NCI-H2227 (cell line): ENCODE measurements at regions not wholly inside any gene's neighbourhood (a gene's known extent, or its start where the extent isn't known, plus 50 kb on each side); places are given as distances from the start of the nearest gene placed in this dataset.

ENCODE experiments used
- DNase-seq: peaks from one replicate; lab custom pipeline; 2025; ENCODE audit not compliant: unreplicated experiment; lab: John Stamatoyannopoulos, UW

DNA sequence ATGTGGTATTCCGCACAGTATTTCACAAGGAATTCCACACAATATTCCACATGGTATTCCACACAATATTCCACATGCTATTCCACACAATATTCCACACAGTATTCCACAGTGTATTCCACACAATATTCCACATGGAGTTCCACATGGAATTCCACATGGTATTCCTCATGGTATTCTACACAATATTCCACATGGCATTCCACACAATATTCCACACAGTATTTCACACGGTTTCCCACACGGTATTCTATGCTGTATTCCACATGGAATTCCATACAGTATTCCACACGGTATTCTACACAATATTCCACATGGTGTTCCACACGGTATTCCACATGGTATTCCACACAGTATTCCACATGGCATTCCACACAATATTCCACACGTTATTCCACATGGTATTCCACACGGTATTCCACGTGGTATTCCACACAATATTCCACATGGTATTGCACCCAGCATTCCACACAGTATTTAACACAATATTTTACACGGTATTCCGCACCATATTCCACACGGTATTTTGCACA lies 137.3 kb upstream of the CHST15 start:
- DNase-seq, result no peak

DNA sequence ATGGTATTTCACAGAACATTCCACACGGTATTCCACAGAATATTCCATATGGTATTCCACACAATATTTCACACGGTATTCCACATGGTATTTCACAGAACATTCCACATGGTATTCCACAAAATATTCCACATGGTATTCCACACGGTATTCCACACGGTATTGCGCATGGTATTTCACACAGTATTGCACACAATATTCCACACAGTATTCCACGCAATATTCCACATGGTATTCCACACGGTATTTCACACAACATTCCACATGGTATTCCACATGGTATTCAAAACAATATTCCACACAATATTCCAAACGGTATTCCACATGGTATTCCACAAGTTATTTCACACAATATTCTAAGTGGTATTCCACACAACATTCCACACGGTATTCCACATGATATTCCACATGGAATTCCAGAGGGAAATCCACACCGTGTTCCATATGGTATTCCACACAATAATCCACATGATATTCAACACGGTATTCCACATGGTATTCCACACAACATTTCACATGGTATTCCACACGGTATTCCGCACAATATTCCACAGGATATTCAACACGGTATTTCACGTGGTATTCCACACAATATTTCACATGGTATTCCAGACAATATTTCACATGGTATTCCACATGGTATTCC lies 136.7 kb upstream of the CHST15 start:
- no peak for DNase-seq

DNA sequence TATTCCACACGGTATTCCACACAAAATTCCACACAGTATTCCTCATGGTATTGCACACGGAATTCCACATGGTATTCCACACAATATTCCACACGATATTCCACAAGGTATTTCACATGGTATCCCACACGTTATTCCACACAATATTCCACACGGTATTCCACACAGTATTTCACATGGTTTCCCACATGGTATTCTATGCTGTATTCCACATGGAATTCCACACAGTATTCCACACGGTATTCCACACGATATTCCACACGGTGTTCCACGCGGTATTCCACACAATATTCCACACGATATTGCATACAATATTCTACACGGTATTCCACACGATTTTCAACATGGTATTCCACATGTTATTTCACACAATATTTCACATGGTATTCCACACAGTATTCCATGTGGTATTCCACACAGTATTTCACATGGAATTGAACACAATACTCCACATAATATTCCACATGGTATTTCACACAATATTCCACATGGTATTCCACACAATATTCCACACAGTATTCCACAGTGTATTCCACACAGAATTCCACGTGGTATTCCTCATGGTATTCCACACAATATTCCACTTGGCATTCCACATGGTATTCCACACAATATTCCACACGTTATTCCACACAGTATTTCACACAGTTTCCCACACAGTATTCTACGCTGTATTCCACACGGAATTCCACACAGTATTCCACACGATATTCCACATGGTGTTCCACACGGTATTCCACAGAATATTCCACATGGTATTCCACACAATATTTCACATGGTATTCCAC lies 136.0 kb upstream of the CHST15 start:
- DNase-seq, result no peak

DNA sequence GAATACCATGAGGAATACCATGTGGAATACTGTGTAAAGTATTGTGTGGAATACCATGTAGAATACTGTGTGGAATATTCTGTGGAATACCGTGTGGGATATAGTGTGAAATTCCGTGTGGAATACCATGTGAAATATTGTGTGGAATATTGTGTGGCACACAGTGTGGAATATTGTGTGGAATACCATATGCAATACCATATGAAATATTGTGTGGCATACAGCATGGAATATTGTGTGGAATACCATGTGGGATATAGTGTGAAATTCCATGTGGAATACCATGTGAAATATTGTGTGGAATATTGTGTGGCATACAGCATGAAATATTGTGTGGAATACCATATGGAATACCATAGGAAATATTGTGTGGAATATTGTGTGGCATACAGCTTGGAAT lies 135.1 kb upstream of the CHST15 start:
- DNase-seq, result no peak

DNA sequence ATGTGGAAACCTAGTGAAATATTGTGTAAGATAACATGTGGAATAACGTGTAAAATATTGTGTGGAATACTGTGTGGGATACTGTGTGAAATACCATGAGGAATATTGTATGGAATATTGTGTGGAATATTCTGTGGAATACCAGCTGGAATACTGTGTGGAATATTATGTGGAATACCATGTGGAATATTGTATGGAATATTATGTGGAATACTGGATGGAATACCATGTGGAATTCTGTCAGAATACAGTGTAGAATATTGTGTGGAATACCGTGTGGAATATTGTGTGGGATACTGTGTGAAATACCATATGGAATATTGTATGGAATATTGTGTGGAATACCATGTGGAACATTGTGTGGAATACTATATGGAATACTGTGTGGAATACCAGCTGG lies 134.6 kb upstream of the CHST15 start:
- no peak for DNase-seq

DNA sequence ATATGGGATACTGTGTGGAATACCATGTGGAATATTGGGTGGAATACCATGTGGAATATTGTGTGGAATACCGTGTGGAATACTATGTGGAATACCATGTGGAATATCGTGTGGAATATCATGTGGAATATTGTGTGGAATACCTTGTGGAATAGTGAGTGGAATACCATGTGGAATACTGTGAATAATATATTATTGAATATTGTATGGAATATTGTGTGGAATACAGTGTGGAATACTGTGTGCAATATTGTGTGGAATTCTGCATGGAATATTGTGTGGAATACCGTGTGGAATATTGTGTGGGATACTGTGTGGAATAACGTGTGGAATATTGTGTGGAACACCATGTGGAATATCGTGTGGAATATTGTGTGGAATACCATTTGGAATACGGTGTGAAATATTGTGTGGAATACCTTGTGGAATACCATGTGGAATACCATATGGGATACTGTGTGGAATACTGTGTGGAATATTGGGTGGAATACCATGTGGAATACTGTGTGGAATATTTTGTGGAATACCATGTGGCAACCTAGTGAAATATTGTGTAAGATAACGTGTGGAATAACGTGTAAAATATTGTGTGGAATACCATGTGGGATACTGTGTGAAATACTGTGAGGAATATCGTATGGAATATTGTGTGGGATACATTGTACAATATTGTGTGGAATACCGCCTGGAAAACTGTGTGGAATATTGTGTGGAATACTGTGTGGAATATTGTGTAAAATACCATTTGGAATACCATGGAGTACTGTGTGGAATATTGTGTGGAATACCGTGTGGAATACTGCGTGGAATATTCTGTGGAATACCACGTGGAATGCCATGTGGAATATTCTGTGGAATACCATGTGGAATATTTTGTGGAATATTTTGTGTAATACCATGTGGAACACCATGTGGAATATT lies 133.9 kb upstream of the CHST15 start:
- DNase-seq, result no peak

DNA sequence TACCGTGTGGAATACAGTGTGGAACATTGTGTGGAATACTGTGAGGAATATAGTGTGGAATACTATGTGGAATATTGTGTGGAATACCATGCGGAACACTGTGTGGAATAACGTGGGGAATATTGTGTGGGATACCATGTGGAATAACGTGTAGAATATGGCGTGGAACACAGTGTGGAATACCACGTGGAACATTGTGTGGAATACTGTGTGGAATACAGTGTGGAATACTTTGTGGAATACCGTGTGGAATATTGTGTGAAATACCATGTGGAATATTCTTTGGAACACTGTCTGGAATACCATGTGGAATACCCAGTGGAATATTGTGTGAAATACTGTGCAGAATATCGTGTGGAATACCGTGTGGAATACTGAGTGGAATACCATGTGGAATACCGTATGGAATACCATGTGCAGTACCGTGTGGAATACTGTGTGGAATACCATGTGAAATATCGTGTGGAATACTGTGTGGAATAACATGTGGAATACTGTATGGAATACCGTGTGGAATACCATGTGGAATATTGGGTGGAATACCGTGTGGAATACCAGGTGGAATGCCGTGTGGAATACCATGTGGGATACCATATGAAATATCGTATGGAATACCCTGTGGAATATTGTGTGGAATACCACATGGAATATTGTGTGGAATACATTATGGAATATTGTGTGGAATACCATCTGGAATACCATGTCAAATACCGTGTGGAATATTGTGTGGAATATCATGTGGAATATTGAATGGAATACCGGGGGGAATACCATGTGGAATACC lies 133.1 kb upstream of the CHST15 start:
- DNase-seq, result no peak

DNA sequence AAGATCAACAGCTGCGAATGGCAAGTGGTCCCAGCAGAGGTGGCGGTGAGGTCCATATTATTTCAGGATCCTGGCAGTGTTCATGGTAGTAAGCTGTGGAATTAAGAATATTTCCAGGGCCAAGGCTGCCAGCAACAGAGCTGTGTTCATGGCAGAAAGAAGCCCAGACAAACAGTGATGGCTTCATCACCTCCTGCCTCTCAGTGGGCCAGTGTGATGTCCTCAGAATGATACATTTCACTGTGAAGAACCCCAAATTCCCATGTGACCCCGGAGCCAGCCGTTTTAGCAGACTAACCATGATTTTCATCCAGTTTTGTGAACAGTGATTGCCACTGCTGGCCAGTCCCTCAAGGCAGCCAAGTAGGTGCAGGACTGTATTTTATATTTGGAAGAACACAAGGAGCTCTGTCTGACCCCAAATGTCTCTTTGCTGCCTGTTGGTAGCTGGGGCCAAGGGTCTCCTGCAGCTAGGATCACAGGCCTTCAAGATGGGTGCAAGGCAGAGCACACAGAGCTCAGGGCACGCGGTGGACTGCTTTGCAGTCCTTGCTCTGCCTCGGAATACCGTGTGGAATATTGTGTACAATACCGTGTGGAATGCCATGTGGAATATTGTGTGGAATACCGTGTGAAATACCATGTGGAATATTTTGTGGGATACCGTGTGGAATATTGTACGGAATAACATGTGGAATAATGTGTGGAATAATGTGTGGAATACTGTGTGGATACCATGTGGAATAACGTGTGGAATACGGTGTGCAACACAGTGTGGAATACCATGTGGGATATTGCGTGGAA lies 132.3 kb upstream of the CHST15 start:
- DNase-seq, result no peak

DNA sequence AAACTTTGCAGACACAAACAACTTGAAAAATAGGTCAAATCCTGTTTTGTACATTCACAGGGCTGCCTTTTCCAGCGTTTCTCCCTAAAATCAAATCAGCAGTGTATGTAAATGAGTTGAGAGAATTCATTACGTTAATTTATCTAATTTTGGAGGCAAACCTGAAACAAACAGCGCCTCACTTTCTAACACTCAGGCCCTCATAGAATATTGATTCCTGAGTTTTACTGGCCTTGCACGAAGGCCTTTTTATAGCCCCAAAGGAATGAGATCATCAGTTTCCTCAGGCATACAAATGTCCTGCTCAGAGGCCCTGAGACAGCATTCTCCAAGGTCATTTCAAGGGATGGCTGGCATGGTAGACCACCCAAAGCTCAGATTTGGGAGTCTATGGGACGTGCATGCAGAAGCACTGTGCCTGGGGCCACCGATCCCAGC lies 131.7 kb upstream of the CHST15 start:
- DNase-seq, result no peak

DNA sequence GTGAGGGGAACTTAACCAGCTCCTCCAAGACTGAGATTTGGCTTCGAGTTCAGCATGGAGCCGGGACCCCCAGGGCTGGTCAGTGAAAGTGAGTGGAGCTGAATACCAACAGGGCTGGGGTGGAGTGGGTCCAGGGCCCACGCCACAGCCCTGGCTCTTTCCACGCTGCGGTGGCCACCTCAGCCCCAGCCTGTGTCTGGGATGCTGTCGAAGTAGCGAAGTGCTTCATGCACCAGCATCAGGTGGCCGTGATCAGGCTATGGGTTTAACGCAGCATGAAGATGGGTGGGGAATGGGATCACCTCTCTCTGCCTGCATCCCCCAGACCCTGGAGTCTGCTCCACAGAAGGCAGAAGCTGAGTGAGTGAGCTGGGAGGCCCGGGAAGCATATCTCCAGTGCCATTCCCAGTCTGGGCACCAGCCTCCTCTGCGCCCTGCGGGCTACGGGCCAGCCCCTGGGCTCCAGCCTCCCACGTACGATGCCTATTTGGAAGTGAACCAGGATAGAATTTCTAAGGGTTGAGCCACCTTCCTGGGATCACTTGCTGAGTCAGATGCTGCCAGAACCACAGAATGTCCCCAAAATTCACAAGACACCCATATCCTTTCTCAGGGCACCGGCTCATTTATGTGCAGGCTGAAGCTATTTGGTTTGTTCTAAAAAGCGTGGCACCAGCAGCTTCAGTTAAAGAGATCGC lies 131.1 kb upstream of the CHST15 start:
- no peak for DNase-seq

DNA sequence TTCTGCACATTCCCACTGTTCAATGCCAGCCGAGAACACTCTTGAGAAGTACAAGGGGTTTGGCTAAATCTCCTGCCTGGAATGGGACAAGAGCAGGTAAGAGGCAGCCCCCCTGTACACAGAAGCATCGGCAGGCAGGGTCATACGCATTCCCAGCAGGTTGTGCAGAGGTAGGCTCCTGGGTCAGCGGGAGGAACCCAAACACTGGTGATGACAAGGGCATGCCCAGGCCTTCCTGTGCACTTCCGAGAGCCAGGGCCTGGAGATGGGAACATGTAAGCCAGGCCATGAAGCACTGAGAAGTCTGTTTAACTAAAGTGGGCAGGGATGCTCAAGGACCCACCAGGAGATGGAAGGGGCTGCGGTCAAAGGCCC lies 130.3 kb upstream of the CHST15 start:
- no peak for DNase-seq

DNA sequence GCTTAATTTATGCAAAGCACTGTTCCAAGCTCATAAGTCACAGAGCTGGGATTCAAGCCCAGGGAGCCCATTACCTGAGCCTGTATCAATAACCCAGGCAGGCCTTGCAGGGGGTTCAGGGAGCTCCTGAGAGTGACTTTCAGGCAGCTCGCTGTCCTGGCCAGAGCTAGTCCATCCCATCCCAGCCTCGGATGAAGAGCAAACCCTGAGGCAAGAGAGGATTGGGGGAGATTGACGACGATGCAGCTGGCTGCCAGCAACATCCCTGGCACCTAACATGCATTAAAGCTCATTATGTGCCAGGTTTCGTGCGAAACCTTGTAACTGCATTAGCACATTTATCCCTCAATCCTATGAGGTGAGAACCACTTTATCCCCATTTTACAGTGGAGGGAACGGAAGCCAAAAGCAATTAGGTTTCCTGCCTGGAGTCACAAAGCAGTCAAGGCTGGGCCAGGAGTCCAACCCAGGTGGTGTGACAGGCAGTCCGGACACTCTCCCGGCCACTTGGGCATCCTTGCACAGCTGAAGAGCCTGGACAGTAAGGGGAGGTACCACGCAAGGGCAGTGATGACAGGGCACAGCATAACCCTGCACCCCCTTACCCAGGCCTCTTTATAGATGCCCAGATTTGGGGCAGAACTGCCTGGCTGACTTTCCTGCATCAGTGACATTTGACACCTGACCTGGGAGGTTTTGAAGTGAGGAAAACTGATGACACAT lies 129.8 kb upstream of the CHST15 start:
- DNase-seq, result no peak

DNA sequence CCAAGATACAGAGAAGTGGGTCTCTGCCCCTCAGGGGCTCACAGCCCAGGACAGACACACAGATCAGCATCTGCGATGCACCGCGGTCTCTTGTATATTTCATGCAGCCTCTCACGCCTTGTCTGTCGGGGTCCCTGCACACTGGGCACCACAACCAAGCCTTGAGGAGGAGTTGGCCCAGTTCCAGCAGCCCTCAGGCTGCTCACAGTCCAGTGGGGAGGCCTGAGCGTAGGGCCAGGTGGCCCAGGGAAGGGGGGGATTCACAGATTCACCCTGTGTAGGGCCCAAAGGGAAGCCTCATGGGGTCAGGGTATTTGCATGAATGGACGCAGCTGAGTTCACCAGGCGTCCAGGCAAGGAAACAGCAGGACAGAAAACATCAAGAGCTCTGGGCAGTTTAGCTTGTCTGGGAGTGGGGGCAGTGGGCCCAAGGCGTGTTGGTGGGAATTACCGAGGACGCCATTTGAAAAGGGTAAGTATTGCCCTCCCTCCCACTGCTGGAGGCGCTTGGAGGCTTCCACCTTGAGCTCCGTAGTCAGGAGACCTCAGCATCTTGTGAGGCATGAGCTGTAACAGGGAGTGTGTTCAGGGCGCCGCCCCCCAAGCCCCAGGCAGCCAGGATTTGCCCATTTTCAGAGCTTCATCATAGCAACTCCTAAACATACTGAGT lies 129.1 kb upstream of the CHST15 start:
- DNase-seq, result no peak

DNA sequence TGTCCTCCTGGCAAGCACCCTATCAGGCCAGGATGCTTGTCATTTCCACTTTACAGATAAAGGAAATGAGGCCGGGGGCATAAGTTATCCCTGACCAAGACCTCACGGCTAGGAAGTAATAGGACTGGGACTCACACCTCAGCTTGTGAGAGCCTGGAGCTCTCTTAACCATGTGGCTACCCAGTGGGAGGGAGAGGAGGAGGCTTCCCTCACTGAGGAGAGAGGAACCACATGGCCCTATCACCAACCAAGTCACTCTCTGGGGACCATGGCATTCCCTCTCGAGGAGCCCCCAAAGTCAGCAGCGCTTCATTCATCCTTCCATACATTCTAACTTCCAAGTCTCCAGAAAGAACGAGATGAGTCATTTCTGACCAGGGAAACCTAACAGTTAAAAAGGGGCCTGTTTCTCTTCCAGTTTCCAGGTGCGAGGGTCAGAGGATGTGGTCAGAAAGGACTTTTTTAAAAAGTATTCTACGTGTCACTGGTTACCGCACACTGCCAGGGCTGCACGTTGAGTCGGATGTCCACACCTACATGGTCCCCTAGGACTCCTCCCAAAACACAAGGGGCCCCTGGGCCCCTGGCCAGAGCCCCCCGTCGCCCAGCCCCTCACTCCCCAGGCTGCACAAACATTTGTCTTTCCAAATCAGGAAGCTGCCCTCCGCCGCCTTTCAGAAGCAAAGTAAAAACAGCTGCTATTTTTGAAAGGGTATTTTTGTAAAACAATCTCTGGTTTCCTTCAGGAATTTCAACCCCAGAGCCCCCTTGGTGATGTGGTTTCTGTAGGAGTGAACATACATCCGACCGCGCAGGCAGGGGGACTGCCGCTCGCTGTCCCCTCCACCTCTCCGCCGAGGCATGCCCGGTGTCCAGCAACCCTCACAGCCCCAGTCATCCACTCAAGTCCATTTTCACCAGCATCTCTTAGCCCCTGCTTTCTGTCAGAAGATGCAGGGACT lies 128.2 kb upstream of the CHST15 start:
- no peak for DNase-seq

DNA sequence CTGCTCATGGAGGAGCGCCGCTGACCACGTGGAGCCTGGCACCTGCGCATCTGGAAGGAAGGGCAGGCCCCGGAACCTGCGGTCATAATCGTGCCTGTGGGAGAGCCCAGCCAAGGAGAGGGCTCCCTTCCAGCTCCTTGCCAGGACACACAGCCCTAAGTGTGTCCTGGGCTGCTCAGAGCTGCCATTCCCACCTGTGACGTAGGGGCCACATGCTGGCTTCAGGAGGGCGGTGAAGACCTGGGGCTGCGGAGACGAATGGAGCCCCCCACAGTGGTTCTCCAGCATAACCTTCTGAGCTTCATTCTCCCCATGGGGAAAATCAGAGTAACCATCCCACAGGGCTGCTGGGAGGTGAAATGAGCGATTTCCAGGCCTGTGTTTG lies 127.6 kb upstream of the CHST15 start:
- no peak for DNase-seq

DNA sequence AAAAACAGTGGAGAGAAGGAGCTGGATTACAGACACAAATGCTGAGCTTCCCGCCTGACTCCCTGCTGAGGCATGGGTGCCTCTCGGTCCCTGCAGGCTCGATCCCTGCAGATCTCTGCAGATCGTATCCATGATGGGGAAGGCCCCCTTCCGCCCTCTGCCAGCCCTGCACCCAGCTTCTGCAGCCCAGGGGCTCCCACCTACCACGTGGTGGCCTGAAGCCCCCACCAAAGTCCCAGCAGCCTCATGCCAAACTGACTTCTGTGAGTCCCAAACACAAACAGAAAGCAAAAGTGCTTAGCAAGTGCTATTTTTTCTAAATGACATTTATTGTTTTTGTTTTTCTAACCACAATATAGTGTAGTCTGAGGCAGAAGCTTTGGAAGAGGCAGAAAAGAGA lies 127.1 kb upstream of the CHST15 start:
- DNase-seq, result no peak

DNA sequence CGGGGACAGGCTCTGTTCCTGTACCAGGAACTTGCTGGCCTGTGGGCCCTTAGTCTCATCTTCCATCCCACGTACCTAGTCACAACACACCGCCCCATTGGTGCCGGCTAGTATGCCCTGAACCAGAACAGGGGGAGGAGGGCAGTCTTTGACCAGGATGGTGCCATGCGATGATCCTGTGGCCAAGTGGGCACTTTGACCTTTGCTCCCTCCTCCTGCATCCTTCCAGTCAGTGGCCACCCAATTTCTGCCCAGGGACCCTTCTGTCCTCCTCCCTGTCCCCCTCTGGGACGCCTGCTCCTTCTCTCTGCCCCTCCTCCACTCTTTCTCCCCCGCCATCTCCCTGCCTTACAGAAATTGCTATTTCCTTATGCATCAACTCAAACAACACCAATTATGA lies 126.3 kb upstream of the CHST15 start:
- DNase-seq, result no peak
